GM04504 (cell line): ENCODE measurements at regions not wholly inside any gene's neighbourhood (a gene's known extent, or its start where the extent isn't known, plus 50 kb on each side); places are given as distances from the start of the nearest gene placed in this dataset.
"Not testable (repeated sequence)": the region's sequence is repeated elsewhere in the genome, so short reads cannot be mapped to it uniquely, and the experiment has no call there.

Experiments
- DNase-seq: peaks from one replicate; pipeline ENCODE4 v3.0.0-alpha.2; 2012; ENCODE audit warnings: low read depth

- DNase-seq = not testable (repeated sequence)
Observed at GRCh38 chr17:27208370-27208769, 85.5 kb upstream of the WSB1 start.

DNA sequence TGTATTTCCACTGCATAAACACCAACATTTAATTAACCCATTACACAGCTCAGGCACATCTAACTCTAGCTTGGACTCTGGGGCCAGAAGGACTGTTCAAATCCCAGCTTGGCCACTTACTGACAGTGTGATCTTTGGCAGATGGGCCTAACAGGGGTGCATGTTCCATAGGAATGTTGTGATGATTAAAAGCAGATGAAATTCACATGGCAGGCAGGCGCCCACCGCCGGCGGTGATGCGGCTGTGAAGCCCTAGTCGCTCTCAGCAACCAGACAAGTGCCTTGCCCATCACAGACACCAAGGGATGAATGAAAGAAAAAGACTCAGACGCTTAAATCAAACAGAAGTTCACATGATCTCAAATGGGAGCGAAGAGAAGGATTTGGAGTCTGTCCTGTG lies 84.6 kb upstream of the WSB1 start:
- no peak for DNase-seq

DNA sequence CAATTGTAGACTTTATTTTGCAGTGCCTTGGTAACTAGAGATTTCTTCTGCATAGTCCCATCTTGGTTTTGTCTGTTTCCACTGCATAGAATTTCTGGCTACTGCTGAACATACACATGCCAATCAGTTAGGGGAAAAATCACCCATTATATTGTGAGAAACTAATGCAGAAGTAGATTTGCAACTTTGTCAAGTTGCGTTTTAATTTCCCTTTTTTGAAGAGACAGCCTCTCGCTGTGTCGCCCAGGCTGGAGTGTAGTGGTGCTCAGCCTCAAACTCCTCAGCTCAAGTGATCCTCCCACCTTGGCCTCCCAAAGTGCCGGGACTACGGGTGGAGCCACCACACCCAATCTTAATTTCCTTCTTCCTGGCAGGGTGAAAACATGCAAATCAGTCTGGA lies 83.1 kb upstream of the WSB1 start:
- not testable (repeated sequence) for DNase-seq

DNA sequence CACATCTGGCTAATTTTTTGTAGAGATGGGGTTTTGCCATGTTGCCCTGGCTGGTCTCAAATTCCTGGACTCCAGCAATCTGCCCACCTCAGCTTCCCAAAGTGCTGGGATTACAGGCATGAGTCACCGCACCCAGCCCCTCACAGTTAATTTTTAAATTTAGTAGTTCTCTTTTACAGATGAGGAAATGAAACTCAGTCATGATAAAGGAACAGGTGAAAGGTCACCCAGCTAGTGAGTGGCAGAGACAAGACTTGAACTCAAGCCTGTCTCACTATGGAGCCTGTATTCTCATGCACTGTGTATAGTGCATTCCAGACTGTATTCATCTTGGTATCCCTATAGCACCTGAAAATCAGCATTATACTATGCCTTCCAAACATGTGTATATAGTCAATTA lies 77.1 kb upstream of the WSB1 start:
- no peak for DNase-seq

- DNase-seq = no peak
Observed at GRCh38 chr17:27217631-27218030, 76.3 kb upstream of the WSB1 start.

DNA sequence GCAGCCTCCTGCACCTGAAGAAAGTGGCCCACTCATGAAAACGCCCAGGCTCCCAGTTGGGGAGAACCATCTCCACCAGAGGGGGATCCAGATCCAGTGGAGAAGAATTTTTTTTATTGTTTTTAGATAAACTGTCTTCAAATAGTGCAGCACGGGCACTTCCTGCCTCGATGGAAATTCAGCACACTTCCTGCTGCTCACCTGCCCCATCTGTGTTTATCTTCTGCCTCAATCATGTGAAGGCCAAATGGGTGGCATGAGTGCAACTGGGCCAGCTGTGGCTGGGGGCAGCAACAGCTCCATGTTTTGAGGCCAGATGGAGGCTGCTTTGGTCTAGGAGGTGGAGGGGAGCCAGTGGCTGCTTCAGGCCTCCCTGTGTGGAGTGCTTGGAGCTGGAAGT lies 75.9 kb upstream of the WSB1 start:
- no peak for DNase-seq

DNA sequence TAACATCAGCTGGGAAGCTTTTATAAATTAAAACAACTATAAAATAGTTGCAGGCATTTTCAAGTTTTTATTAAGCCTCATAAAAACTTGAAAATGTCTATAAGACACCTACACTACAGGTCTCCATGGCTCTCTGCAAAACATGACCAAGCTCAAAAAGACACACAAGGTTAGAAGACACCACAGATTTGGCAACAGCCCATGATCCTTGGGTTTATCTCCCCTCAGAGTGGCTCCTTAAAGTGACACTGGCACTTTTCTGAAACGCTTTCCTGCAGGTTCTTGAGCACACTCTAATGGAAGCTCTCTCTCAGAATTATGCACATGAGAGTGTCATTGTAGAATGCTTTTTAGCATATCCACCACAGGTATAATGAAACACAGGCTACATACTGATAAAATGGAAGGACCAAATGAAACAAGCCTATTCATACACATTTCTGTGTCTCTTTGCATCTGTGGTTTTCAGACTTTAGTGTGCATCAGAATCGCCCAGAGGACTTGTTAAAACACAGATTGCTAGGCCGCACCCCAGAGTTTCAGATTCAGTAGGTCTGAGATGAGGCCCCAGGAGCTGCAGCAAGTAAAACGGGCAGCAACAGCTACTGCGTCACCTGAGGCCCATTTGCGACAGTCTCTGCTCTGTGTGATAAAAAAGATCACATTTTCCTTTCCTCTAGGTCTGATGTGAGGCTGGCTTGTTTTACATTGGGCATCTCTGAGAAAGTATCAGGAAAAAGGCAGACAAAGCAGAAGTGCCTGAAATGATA lies 75.0 kb upstream of the WSB1 start:
- DNase-seq = no peak

DNA sequence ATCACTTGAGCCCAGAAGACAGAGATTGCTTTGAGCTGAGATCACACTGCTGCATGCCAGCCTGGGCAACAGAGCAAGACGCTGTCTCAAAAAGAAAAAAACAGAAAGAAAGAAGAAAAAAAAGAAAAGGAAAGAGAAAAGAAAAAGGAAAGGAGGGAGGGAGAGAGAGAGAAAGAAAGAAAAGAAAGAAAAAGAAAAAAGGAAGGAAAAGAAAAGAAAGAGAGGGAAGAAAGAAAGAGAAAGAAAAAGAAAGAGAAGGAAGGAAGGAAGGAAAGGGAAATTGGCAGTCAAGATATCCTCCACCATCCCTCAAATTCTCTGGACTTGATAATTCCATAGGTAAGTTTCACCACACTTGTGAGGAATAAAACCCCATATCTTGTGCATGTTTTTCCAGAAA lies 71.4 kb upstream of the WSB1 start:
- DNase-seq = no peak

DNA sequence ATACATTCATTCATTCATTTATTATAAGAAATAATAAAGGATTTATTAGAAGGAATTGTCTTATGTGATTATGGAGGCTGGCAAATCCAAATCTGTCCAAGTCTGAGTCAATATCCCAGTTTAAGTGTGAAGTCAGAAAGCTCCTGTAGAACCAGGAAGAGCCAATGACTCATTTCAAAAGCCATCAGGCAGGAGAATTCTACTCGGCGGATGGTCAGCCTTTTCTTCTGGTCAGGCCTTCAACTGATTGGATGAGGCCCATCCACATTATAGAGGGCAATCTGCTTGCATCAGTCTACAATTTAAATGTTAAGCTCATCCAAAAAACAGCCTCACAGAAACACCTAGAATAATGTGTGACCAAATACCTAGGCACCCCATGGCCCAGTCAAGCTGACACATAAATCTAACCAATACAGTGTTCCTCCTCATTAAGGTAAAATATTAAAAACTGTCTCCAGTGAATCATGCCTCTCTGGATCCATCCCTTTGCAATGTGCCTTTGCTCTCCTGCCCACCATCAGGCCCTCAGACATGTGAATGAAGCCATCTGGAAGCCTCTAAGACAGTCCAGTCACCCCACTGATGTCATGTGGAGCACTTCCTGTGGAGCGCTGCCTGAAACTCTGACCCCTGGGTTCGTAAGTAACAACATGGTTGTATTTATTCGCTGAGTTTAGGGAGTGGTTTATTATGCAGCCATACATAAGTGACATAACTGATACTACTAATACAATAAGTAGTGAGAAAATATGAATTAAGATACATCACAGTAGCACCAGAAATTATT lies 69.2 kb upstream of the WSB1 start:
- DNase-seq = no peak

DNA sequence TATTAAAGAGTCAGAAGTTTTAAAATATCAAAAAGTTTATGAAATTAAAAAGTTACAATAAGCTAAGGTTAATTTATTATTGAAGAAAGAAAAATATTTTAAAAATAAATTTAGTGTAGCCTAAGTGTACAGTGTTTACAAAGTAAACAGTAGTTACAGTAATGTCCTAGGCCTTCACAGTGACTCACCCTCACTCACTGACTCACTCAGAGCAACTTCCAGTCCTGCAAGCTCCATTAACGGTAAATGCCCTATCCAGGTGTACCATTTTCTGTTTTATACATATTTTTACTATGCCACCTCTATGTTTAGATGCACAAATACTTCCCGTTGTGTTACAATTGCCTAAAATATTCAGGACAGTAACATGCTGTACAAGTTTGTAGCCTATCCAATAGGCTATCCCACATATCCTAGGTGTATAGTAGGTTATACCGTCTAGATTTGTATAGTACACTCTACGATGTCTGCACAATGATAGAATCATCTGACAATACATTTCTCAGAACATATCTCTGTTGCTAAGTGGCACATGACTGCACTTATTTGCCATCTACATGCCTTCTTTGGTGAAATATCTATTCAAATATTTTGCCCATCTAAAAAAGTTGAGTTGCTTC lies 67.2 kb upstream of the WSB1 start:
- DNase-seq = no peak

DNA sequence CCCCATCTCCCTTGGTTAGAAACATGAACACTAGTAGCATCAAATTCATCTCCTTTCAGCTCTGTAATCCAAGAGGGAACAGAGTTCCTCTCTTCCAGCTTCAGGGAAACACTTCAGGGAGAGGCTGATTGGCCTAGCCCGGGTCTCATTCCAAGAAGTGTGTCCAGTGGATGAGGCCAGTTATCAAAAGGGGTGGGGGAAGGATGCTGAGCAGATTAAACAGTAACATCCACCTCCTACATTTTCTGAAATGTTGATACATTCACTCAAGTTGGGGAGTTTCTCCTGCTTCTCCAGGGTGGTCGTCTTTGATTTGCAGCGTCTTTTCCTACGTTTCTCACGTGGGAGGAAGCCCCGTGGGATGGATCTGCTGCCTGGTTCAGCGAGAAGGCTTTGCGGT lies 62.9 kb upstream of the WSB1 start:
- no peak for DNase-seq

GRCh38 chr17:27232328-27232727 lies 61.6 kb upstream of the WSB1 start:
- DNase-seq = no peak

GRCh38 chr17:27233059-27233458 lies 60.9 kb upstream of the WSB1 start:
- DNase-seq = no peak

DNA sequence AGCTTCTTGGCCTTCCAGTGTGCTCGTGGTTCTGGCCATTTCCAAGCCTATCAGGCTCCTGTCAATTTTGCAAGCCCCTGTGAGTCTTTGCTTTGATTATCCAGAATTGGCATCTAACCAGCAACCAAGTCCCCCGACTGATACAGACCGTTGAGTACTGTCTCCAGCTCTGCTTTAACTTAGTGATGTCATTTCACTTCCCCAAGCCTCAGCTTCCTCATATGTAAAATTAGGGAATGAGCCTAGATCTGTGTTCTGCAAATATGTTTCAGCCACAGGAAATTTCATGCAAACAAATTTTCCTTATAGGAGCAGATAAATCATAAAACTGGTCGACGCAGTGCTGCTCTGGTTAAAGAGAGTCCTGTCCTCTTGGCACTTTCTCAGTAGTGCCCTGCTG lies 60.1 kb upstream of the WSB1 start:
- no peak for DNase-seq

DNA sequence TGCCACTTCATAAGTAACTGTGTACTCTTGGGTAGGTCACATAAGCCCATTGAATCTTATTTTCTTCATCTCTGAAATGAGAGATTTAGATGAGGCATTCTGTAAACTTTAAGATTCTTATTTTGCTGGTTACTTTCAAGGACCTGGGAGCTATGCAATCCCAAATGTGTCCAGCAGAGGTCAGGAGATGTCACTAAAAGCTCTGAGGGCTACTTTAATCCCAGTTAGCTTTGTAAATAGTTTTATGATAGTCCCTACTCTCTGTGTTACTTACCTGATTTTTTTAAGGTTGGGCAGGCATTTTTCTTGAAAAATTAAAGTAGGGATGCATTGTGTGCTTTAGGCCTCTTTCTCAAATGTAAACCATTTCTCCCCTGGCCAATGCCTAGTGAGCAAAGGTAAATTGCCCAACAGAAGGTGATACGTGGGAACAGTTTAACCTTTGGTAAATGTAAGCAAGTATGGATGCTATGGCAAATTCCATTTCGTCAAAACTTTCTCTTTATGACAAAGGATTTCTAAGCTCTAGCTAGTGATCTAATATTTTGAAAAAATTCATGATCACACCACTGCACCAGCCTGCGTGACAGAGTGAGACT lies 57.1 kb upstream of the WSB1 start:
- peak; percentile 46 for DNase-seq

GRCh38 chr17:27237890-27238289 lies 56.0 kb upstream of the WSB1 start:
- no peak for DNase-seq

DNA sequence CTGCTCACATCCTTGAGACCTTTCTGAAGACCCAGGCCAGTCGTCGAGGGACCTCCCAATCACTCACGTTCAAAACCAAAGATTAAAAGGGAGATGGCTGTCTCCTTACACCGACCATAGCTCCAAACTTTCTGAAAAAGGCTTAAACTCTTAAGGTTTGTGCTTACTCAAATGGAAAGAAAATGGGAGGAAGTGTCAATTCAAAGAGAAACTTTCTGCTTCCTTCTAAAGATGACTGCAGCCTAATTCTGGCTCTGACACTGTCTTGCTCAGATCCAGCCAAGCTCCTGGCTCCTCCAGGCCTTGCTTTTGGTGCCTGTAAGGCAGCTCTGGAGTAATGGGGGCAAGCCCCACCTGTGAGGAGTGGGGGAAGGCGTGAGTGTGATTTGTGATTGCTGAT lies 54.9 kb upstream of the WSB1 start:
- DNase-seq = no peak

- DNase-seq = no peak
Observed at GRCh38 chr17:27239584-27239983, 54.3 kb upstream of the WSB1 start.

- DNase-seq = no peak
Observed at GRCh38 chr17:27240086-27240801, 53.7 kb upstream of the WSB1 start.

- no peak for DNase-seq
Observed at GRCh38 chr17:27240802-27241155, 53.1 kb upstream of the WSB1 start.

DNA sequence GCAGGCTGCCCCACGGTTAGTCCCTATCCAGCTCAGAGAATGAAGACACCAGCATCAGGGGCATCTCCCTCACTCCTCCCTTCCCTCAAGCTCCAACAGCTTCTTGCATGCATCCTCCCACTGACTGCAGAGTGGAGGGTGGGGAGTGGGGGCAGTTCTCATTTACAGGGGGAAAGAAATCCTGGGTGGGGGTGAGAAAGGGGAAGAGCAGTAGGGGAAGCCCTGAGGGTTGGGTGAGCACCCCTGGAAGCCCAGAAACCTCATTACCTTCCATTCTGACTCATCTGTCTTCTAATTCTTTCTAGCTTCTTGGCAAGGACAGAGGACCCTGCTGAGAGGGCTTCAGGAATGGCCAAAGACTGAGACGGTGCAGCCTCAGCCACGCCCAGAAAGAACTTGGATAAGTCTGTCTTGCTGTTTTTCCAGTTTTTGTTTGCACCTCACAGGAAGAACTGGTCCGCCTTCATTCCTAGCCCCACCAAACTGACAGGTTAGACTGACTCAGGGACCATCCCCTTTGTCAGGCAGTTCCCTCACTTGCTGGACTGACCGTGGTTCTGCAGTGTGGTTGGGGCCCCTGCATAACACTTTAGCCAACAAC lies 52.5 kb upstream of the WSB1 start:
- no peak for DNase-seq

- no peak for DNase-seq
Observed at GRCh38 chr17:27242951-27243350, 51.0 kb upstream of the WSB1 start.
